ENCODE measurements at regions not wholly inside any gene's neighbourhood (a gene's known extent, or its start where the extent isn't known, plus 50 kb on each side); places are given as distances from the start of the nearest gene placed in this dataset.
A peak's percentile ranks its signal among the peaks of the same experiment; 100 is the strongest.

- ATAC-seq (no peak), DNase-seq (no peak)
- Histone ChIP-seq H3K4me1 (no peaks in the 10 kb centered on the region), H3K36me3 (no peaks in the 10 kb centered on the region), H3K9me3 (no peaks in the 10 kb centered on the region), H3K4me3 (no peak overlapping the region), H3K27me3 (no peaks in the 10 kb centered on the region), H3K27ac (no peak overlapping the region)
- TF ChIP-seq CTCF (IDR thresholded peaks at IDR 0.05) = no peak
- intact Hi-C loops (cut with DNase I) = no loop called here
These were observed 616.7 kb downstream of the GALR1 start for GRCh38 chr18:77866351-77866750.

GRCh38 chr18:77870199-77870598, 620.6 kb downstream of the GALR1 start:
- DNase-seq = peak in 2 of 4 donors; percentile 2 to 38
- TF ChIP-seq CTCF (IDR thresholded peaks at IDR 0.05) = no peak
- no peaks in the 10 kb centered on the region for H3K27me3 ChIP-seq
- no peak overlapping the region for H3K4me3 ChIP-seq
- H3K36me3 ChIP-seq = no peaks in the 10 kb centered on the region
- intact Hi-C loops (cut with DNase I) = no loop called here
- no peaks in the 10 kb centered on the region for H3K9me3 ChIP-seq
- no peaks in the 10 kb centered on the region for H3K4me1 ChIP-seq
- peak; percentile 30 for ATAC-seq
- peak overlapping the region in 1 of 2 donors; percentile 24 for H3K27ac ChIP-seq

GRCh38 chr18:77870894-77871293, 621.2 kb downstream of the GALR1 start:
- Histone ChIP-seq H3K4me3 (no peak overlapping the region), H3K36me3 (no peaks in the 10 kb centered on the region), H3K27ac (peak overlapping the region in 1 of 2 donors; percentile 24), H3K27me3 (no peaks in the 10 kb centered on the region), H3K9me3 (no peaks in the 10 kb centered on the region), H3K4me1 (no peaks in the 10 kb centered on the region)
- ATAC-seq (no peak), DNase-seq (no peak)
- intact Hi-C loops (cut with DNase I) = no loop called here
- no peak for TF ChIP-seq CTCF (IDR thresholded peaks at IDR 0.05)

- DNase-seq (no peak), ATAC-seq (no peak)
- no peaks in the 10 kb centered on the region for H3K9me3 ChIP-seq
- no peaks in the 10 kb centered on the region for H3K4me1 ChIP-seq
- H3K36me3 ChIP-seq = no peaks in the 10 kb centered on the region
- no peaks in the 10 kb centered on the region for H3K27me3 ChIP-seq
- no peak overlapping the region for H3K4me3 ChIP-seq
- no peak for TF ChIP-seq CTCF (IDR thresholded peaks at IDR 0.05)
- intact Hi-C loops (cut with DNase I) = no loop called here
- H3K27ac ChIP-seq = no peak overlapping the region
These were observed 622.5 kb downstream of the GALR1 start for GRCh38 chr18:77872166-77872565.

- intact Hi-C loops (cut with DNase I) = no loop called here
- no peak overlapping the region for H3K4me3 ChIP-seq
- ATAC-seq (no peak), DNase-seq (no peak)
- H3K9me3 ChIP-seq = no peaks in the 10 kb centered on the region
- no peaks in the 10 kb centered on the region for H3K36me3 ChIP-seq
- no peaks in the 10 kb centered on the region for H3K4me1 ChIP-seq
- no peak for TF ChIP-seq CTCF (IDR thresholded peaks at IDR 0.05)
- no peak overlapping the region for H3K27ac ChIP-seq
- H3K27me3 ChIP-seq = peaks cover 0 to 5% of the 10 kb centered on the region in 2 donors
These were observed 626.7 kb downstream of the GALR1 start for GRCh38 chr18:77876319-77876865.

Data from left lung (tissue), 4 donors.